ENCODE measurements at regions not wholly inside any gene's neighbourhood (a gene's known extent, or its start where the extent isn't known, plus 50 kb on each side); places are given as distances from the start of the nearest gene placed in this dataset.

DNA sequence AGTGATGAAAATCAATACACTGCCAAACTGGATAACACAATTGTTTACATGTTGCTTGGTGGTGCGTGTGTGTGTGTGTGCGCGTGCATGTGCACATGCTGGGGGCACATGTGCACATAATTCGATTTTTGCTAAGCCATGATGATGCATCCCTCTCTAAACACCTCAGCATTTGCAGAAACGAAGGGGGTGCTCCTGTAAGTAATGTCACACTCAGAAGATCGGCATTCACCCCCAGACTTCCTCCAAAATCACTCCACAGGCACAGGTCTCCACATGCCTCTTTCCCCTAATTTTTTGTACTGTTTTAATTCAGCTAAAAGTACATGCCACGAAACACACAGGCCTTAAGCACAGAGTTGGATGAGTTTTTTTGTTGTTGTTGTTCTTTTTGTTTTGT lies 341.5 kb downstream of the SHANK2 start:
- TF ChIP-seq, protein P1, sequence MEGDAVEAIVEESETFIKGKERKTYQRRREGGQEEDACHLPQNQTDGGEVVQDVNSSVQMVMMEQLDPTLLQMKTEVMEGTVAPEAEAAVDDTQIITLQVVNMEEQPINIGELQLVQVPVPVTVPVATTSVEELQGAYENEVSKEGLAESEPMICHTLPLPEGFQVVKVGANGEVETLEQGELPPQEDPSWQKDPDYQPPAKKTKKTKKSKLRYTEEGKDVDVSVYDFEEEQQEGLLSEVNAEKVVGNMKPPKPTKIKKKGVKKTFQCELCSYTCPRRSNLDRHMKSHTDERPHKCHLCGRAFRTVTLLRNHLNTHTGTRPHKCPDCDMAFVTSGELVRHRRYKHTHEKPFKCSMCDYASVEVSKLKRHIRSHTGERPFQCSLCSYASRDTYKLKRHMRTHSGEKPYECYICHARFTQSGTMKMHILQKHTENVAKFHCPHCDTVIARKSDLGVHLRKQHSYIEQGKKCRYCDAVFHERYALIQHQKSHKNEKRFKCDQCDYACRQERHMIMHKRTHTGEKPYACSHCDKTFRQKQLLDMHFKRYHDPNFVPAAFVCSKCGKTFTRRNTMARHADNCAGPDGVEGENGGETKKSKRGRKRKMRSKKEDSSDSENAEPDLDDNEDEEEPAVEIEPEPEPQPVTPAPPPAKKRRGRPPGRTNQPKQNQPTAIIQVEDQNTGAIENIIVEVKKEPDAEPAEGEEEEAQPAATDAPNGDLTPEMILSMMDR (IDR thresholded peaks at IDR 0.05; ENCODE audit: borderline replicate concordance, extremely low read depth, low read length, poor library complexity, severe bottlenecking), result no peak
- TF ChIP-seq EZH2 (IDR thresholded peaks at IDR 0.05; ENCODE audit: borderline replicate concordance, low read depth, low read length, severe bottlenecking), result no peak
